ENCODE measurements at regions not wholly inside any gene's neighbourhood (a gene's known extent, or its start where the extent isn't known, plus 50 kb on each side); places are given as distances from the start of the nearest gene placed in this dataset.

GRCh38 chr6:21524201-21524600 lies 69.3 kb upstream of the SOX4 start:
- no peak for DNase-seq

- no peak for DNase-seq
Measured at GRCh38 chr6:21526974-21527373, 66.6 kb upstream of the SOX4 start.

- no peak for DNase-seq
Measured at GRCh38 chr6:21527731-21528130, 65.8 kb upstream of the SOX4 start.

GRCh38 chr6:21529431-21529830 lies 64.1 kb upstream of the SOX4 start:
- DNase-seq: no peak

- DNase-seq: no peak
Measured at GRCh38 chr6:21531393-21531792, 62.2 kb upstream of the SOX4 start.

GRCh38 chr6:21533678-21534077 lies 59.9 kb upstream of the SOX4 start:
- no peak for DNase-seq

- DNase-seq: no peak
Measured at GRCh38 chr6:21536280-21536766, 57.2 kb upstream of the SOX4 start.

- DNase-seq: no peak
Measured at GRCh38 chr6:21537637-21538036, 55.9 kb upstream of the SOX4 start.

- no peak for DNase-seq
Measured at GRCh38 chr6:21538186-21538798, 55.3 kb upstream of the SOX4 start.

- no peak for DNase-seq
Measured at GRCh38 chr6:21539621-21540100, 53.9 kb upstream of the SOX4 start.

Measured in CD4-positive, alpha-beta T cell treated with Interleukin-10 for 1 hour (primary cell).